HPDE6-E6E7 (cell line): ENCODE measurements at regions not wholly inside any gene's neighbourhood (a gene's known extent, or its start where the extent isn't known, plus 50 kb on each side); places are given as distances from the start of the nearest gene placed in this dataset.
"Not testable (repeated sequence)": the region's sequence is repeated elsewhere in the genome, so short reads cannot be mapped to it uniquely, and the experiment has no call there.

ENCODE experiments used
- DNase-seq: peaks from one replicate; pipeline ENCODE4 v3.0.0; 2011; ENCODE audit warnings: missing footprints; ENCODE audit errors: extremely low spot score

DNA sequence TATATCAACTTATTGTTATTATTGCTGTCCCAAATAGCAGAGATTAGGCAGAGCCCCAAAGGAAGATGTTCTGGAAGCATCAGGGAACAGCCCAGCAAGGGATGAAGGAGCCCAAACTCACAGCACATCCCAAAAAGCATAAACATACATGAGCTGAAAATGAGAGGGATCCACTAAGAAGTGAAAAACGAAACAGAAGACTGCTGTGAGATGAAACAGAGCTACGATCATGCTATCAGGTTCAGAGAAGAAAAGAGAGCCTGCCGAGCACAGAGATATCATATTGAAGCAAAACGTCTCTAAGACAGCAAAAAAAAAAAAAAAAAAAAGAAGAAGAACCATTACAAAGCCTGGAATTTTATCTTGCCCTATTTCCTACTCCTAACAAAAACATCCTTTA lies 127.3 kb downstream of the ZNF608 start:
- DNase-seq = no peak

DNA sequence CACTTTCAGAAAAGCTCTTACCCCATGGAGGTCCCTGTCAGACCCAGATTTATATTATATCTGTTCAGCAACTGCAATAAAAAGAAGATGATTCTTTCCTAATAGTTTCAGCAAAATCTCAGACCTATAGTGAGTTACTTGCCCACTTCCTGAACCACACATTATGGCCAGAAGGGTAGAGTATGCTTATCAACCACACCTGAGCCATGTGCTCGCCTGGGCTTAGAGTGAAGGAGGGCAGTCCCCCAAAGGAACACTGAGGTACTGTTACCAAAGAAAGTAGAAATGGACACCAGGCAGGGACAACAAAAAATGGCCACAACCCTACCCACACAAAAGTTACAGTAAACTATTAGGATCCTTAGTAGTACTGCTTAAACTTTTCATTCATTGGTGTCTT lies 128.7 kb downstream of the ZNF608 start:
- DNase-seq = no peak

DNA sequence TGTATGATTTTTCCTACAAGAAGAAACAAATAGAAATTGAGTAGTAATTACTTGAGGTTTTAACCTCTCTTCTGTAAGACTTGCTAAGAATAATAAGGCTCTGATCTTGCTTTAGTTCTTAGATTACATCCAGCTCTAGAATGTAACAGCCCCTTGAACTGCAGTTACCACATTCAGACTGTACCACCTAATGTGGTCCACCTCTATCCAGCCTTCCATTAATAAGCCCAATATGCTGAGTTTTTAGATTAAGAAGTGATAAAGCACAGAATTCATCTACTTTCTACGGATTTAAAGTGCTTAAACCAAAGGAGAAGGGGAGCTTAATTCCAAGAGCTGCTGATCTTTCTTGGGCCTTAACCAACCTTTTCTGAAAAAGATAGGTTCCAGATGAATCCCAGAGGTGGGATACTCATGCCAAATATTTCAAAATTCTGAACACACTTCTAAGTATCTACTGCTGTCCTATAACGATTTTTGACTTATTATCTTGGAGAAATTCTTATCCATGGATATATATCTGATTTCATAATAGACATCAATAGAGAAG lies 131.5 kb downstream of the ZNF608 start:
- no peak for DNase-seq

DNA sequence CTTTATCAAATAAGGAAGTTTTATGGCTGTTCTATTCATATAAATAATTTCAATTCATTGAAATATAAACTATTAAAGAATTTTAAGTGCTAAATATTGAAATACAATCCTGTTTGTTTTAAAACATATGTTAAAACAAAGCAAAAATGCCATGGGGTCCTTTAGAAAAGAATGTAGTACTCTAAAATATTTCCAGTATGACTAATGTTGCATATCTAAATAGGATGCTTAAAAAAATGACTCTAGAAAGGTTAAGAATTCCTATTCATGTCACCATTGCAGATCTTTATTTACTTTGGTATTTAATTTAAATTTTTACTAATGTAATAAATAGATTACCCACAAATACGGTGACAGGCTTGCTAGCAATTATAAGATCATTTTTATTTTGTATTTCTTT lies 132.3 kb downstream of the ZNF608 start:
- no peak for DNase-seq

DNA sequence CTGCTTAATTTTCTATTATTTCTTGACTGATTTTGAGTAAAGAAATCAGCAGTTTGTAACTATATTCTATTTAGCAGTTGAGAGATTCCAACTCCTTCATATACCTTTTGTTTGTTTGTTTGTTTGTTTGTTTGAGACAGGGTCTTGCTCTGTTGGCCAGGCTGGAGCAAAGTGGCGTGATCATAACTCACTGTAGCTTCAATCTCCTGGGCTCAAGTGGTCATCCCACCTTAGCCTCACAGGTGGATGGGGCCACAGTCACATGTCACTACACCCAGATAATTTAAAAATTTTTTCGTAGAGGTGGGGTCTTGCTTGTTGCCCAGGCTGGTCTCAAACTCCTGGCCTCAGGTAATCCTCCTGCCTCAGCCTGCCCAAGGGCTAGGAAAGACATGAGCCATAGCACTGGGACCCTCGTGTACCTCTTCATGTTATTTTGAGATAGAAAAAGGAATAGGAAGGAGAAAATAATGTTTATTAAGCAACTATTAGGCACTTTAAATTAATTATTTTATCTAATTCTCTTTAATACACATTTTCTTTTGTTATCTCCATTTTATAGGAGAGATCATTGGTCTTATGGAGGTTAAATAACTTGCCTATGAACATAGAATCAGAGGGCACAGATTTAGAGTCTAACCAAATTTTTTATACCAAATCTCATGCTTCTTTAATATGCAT lies 133.0 kb downstream of the ZNF608 start:
- no peak for DNase-seq

DNA sequence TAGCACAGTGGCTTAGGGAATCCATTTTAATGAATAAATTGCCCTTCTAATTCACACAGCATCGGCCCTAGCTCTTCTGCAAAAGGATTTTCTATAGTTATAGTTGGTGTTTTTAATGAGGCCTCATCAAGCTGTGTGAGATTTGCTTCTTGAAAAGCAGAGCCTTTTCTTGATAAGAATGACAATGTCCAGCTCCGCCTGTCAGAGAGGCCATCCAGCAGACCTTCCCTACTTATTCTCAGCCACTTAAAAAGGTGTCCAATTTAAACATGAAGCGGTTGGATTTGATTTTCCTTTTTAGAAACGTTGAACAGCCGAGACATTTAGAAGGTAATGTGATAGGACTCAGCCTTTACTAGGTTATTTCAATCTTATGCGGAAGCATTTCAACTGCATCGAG lies 134.4 kb downstream of the ZNF608 start:
- DNase-seq = no peak

DNA sequence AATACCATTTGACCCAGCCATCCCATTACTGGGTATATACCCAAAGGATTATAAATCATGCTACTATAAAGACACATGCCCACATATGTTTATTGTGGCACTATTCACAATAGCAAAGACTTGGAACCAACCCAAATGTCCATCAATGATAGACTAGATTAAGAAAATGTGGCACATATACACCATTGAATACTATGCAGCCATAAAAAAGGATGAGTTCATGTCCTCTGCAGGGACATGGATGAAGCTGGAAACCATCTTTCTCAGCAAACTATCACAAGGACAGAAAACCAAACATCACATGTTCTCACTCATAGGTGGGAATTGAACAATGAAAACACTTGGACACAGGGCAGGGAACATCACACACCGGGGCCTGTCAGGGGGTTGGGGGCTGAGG lies 135.2 kb downstream of the ZNF608 start:
- not testable (repeated sequence) for DNase-seq

DNA sequence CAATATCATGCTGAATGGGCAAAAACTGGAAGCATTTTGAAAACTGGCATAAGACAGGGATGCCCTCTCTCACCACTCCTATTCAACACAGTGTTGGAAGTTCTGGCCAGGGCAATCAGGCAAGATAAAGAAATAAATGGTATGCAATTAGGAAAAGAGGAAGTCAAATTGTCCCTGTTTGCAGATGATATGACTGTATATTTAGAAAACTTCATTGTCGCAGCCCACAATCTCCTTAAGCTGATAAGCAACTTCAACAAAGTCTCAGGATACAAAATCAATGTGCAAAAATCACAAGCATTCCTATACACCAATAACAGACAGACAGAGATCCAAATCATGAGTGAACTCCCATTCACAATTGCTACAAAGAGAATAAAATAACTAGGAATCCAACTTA lies 136.8 kb downstream of the ZNF608 start:
- not testable (repeated sequence) for DNase-seq

DNA sequence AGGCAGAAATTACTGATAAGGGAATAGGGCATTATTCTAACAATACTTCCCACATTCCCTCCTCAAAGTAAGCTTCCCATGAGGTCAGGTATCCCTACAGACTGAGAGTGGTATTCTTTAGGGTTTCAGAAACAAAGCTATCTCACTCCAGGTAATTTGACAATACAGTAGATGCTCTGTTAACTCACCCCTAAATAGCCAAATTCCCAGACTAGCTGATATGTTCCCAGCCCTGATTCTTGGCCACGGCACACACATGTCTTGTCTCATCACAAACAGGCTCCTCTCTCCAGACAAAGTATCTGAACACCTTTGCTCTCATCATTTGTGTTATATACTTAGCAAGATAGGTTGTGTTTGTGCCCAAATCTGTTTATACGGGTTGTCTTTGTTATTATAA lies 139.9 kb downstream of the ZNF608 start:
- no peak for DNase-seq

DNA sequence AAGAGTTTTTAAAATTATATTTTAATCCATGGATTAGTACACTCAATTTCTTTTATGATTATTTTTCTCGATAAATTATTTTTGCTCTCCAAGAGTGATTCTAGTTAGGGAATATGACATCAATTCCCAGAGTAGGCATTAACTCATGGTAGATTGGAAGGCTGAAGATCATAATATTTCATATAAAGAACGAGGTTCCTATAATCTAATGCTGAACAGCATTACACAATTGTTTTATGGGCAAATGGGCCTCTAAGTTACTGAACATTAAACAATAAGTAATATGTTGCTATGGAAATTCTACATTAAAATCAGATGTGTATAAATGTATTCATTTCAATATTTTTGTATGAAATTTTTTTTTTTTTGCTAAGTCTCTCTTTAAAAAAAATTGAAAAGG lies 140.3 kb downstream of the ZNF608 start:
- DNase-seq = no peak

DNA sequence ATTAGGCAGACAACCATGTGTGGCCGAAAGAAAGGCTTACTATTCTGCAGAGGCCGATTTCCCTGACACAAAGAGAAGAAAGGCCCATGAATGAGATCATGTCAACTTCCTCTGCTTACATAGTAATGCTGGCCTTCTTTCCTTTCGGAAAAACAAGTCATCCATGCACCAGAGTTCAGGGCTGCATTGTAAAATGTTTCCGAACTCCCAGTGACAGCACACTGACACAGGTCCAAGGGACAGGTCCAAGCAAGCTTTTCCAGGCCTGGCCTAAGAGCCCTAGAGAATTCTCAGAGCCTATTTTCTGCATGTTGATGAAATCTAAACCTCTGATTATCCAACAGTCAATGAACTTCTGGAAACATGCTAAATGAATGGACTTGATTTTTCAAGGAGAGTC lies 140.9 kb downstream of the ZNF608 start:
- peak; percentile 23 for DNase-seq

DNA sequence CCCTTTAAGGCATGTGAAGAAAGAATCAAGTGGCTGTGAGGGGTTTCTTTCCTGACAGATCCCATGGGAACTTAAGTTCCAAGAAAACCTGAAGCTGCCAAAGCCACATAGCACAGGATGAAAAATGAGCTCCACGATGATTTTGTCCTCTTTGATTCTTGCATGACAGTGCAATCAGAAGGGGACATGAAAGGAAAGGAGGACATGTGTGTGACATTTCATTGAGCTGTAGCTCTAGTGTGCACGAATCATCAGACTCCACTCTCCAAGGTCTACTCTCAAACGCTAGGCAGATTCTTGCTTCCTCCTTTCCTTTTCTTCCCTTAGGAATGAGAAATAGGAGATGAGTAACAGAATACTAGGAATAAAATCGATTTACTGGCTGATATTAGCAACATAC lies 142.0 kb downstream of the ZNF608 start:
- DNase-seq = no peak

DNA sequence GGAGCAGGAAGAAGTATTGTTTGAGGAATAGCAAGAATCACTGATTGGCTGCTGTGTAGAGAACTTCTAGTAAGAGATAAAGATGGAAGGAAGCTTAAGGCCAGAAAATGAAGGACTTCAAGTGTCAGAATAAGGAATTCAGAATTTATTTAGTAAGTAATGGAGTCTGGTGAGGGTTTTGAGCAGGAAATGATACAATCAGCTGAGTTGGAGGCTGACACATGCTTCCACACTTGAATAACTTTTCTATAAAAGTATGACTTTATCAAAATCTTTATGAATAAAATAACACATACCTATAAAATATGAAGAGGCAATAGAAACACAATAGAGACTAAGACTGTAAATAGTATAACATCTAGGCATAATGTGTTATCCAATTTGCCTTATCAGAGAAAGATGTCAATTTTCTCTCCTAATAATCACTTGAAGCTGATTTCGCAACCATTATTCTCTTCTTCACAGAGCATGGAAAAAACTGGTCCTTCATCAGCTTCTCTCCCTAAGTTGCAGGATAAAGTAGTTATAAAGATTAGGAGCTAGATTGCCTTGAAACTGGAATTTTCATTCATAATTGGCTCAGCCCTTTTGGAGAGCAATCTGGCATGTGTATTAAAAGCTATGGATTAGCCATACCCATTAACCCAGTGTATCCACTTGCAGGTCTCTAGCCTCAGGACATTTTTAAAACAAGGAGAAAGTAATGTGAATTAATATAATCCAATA lies 143.4 kb downstream of the ZNF608 start:
- no peak for DNase-seq

DNA sequence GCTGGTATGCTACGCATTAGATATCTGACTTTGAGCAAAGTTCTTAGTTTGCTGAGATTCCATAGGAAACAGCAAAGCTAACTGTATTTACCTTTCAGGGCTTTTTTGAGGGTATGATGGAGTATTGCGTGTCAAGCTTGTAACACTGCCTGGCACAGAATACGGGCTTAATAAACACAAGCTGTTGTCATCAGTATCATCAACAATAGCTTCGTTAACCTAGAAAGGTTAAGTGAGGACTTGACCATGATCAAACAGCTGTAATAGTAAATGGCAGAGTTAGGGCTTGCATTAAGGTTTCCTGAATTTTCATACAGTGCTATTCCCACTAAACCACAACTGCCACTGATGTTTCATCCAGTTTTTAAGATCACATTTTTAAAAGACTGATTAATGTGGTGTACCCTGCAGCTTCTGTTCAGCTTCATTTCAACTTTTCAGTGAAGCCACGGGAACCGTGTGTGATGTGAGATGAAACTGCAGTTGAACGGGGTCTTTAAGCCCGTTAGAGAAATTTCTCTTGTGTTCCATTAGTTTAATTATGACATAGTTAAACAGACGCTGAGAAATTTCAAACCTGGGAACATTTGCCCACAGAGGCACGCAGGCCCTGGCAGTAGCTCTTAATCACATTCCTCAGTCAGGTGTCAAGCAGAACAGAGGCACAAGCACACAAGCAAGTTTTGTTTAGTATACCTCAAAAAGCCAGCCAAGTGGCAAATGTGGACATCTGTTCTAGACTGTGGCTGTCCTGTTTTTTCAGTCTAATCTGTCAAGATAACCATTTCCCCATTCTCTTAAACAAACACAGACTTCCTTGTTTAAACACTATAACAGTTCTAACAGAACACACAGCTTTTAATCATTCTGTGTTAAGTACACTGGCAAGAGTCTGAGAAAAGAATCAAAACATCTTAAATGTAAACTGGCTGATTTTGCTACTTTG lies 147.1 kb downstream of the ZNF608 start:
- DNase-seq = no peak

DNA sequence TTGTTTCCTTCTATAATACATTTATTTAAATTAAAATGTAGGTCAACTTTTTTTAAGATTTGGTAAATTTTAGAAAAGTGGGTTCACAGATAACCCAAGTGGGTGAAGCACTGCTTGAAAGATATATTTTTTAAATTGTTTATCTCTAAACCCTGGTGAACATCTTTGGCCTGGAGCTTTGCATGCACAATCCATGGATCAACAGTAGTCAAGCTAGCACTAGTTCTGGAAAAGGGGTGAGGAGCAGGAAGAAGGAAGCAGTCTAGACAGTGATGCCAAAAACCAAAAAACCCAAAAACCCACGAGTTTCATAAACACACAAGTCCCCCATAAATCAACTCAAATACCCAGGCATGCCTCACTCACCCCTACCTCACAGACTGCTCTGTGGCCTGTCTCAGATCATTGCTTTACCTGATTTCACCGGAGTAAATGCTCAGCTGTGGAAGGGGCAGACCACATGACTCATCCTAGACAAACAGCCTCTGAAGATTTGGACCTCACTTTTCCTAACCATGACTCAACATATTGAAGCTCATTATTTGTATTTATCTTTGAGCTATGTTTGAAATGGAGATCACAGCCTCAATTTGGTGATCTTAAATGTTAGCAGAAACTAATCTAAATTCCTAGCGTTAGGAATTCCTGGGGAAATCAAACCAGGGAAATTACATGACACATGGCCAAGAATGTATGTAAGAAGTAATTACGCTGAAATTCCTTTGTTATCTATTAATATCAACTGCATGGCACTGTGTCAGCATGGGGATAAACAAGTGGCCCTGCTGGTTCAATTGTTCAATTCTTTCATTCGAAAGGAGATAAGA lies 149.6 kb downstream of the ZNF608 start:
- DNase-seq = peak; percentile 70

DNA sequence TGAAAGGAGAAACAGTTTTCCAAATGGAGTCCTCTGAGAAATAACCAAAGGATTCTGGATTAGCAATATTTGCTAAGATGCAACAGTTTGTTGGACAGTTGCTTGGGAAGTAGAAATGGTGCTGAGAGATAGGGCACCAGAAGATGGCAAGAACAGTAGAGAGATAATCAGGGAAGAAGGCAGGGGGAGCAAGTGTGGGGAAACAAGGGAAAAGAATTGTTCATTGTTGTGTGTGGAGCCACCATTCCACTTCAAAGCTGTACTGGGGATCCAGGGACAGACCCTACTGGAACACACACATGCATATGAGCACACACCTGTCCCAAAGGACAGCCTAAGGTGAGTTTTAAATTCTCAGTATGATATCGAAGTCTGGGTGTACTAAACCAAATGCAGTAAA lies 152.5 kb downstream of the ZNF608 start:
- DNase-seq = no peak

DNA sequence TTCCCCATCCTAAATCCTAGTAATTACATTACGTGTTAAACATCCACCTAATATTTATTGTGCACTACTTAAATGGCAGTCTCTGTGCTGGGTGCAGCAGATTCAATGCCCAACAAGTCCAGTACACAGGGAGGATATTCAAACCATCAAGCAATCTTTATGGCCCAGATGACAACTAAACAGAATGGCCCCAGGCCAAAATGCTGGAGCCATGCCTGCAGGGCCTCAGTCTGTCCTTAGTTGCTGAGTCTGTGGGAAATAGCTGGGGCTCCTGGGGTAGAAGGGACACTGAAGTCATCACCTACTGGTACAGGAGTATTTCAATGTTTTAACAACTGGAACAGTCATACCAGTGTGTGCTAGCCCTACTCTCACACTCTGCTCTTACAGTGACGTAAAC lies 153.5 kb downstream of the ZNF608 start:
- no peak for DNase-seq

DNA sequence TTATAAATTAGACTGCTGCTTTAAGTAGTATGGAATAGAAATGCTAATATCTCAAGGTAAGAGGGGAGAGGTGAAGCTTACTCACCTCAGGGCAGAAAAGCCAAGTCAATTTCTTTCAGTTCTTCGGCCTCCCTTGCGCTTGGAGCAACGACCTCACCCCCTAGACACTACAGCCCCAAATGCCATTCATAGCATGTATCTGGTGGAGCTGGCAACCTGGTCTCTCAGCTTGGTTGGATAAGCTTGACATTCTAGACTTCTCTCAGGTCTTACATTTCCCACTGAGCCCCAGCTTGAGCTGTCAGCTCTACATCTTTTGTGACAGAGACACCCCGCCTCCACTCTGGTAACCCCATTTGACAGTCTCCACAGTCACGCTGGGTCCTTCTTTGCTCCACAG lies 154.9 kb downstream of the ZNF608 start:
- DNase-seq = no peak

DNA sequence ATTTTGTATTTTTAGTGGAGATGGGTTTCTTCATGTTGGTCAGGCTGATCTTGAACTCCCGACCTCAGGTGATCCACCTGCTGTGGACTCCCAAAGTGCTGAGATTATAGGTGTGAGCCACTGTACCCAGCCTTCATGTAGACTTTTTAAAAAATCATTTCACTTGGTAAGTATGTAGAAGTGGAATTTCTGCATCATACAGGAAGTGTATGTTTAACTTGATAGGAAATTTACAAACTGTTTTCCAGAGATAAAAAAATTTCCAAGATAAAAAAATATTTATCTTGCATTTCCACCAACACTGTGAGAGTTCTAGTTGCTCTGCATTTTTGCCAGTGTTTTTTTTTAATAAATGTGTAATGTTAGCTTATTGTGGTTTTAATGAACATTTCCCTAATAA lies 155.8 kb downstream of the ZNF608 start:
- no peak for DNase-seq

DNA sequence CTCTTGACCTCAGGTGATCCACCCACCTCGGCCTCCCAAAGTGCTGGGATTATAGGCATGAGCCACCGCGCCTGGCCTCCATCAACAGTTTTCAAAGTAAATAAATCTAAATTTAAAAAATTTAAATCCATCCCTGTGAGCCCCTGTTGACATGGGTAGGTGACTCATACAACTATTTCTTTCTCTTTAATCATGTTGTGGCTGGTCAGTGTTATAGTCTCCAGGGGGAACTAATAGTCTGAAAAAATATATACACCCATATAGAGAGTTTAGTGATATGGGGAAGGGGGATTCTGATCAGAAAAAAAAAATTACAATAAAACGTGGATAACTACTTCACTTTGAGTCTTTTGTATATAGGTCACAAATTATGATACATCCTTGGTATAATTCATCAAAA lies 159.2 kb downstream of the ZNF608 start:
- no peak for DNase-seq

DNA sequence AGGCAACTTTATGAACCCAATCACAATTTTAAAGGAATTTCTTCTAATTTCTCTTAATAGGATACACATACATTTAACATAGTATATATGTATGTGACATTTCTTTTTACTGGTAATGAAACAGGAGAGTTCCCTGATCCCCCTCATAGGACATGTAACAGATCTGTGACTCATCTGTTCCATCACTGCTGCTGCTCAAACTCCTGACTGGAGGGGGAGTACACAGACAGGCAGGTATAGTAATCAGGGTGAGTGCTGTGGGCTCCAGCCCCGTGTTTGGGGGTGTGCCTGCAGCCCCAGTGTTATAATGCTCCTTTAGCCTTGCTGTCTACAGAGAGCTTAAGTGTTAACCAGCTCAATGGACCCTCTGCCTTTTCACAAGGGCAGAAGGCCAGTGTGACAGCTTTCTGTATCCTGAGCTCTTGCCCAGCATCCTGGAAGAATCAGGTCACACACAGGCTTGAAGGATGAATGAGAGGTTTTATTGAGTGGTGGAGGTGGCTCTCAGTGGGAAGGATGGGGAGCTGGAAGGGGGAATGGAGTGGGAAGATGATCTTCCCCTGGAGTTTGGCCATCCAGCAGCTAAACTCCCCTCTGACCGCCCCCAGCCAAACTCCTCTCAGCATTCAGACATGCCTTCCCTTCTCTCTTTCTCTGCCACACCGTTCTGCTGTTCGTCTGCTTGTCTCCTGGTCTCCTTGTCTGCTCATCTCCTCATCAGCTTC lies 161.3 kb downstream of the ZNF608 start:
- no peak for DNase-seq
